Pancreas (tissue), 10 donors: ENCODE measurements at regions not wholly inside any gene's neighbourhood (a gene's known extent, or its start where the extent isn't known, plus 50 kb on each side); places are given as distances from the start of the nearest gene placed in this dataset.
A peak's percentile ranks its signal among the peaks of the same experiment; 100 is the strongest.

Experiments used
- ATAC-seq, 4 donors: fragments of 200-7000 bp; cut with Tn5 transposase; one replicate each; pipeline versions ENCODE4 v1.8.0 to v1.9.1; 2020; ENCODE audit warnings: mild to moderate bottlenecking in 4 of 4, moderate library complexity in 4 of 4
- DNase-seq, 6 donors: peaks; one replicate each; pipeline ENCODE4 v3.0.0-alpha.2; 2020
- FAIRE-seq: peaks from 2 replicates; lab custom pipeline; 2012; peaks lifted over from hg19 to GRCh38; lab: Jason Lieb, UNC
- H3K27ac ChIP-seq, 4 donors: fragments of 200-600 bp; sonication (generic); 1 replicate in 3 of 4; 2 replicates in 1 of 4; pipeline versions ENCODE4 v1.5.0 to v1.8.0; 2020
- H3K27me3 ChIP-seq, 4 donors: fragments of 200-600 bp; one replicate each; pipeline ENCODE4 v1.8.0; 2021
- H3K36me3 ChIP-seq, 3 donors: fragments of 200-600 bp; sonication (generic) in 1 of 3; one replicate each; pipeline versions ENCODE4 v1.5.0 to v1.8.0; 2020 to 2021
- H3K4me1 ChIP-seq, 3 donors: fragments of 200-600 bp; one replicate each; pipeline ENCODE4 v1.8.0; 2021
- H3K4me3 ChIP-seq, 4 donors: fragments of 200-600 bp; sonication (generic) in 2 of 4; one replicate each; pipeline versions ENCODE4 v1.5.0 to v1.8.0; 2020 to 2021
- H3K9me3 ChIP-seq, 4 donors: fragments of 200-600 bp; one replicate each; pipeline ENCODE4 v1.8.0; 2021
- CTCF ChIP-seq, 4 donors: fragments of 200-600 bp; sonication (generic) in 3 of 4; IDR thresholded peaks; one replicate each; pipeline versions ENCODE4 v1.5.0 to v1.8.0; 2021; ENCODE audit warnings: antibody characterized with exemption in 4 of 4
- WGBS, 2 donors: extraction: QIAGEN DNeasy Blood & Tissue Kit; methylation state at CpG; one replicate each; pipeline ENCODE4 v1.1.7; 2013; 5-methylcytosine and 5-hydroxymethylcytosine counted together
- intact Hi-C, 3 donors: fragments of 100-400 bp; cut with DNase I; formaldehyde crosslinking; loops; one replicate each; pipeline versions ENCODE4 v1.11.1 to v1.14.2; 2022
- donor health status: healthy with polysubstance abuse.
- donor health status: DM: no; HTN: no; CAD: no; lungs with moderate emphysema.
- donor health status: DM: no; HTN: no; CAD: no.
- donor health status: control.
- donor health status: control.
- donor health status: Bipolar disorder and iron deficiency.
- donor health status: DM: yes; HTN: yes; CAD: no.
- donor health status: DM: no; HTN: no; CAD: no.
- donor health status: DM: no; HTN: no; CAD: no.
- donor health status: DM: yes; HTN: yes; CAD: no.

GRCh38 chr11:106176817-106177216 is 99.4 kb downstream of the AASDHPPT start:
- intact Hi-C loops: no loop called here
- Histone ChIP-seq H3K27me3 (no peaks in the 10 kb centered on the region), H3K27ac (peak overlapping the region; percentile 47 to 70 (median 68)), H3K4me1 (no peaks in the 10 kb centered on the region), H3K36me3 (no peaks in the 10 kb centered on the region), H3K4me3 (peak overlapping the region; percentile 15 to 56 (median 51)), H3K9me3 (no peaks in the 10 kb centered on the region)
- 33 to 64% methylated on average over 17 of the region's 17 CpGs for WGBS, 2 donors
- no peak for FAIRE-seq
- peak; percentile 83 to 88 (median 87) for ATAC-seq
- TF ChIP-seq CTCF (IDR thresholded peaks at IDR 0.05): no peak
- peak; percentile 67 to 94 (median 84) for DNase-seq

GRCh38 chr11:106177311-106177710 is 99.8 kb downstream of the AASDHPPT start:
- H3K4me1 ChIP-seq: no peaks in the 10 kb centered on the region
- FAIRE-seq (no peak), ATAC-seq (peak; percentile 69 to 84 (median 78)), DNase-seq (peak in 5 of 6 donors; percentile 31 to 65 (median 46))
- no peaks in the 10 kb centered on the region for H3K36me3 ChIP-seq
- peak overlapping the region; percentile 15 to 56 (median 51) for H3K4me3 ChIP-seq
- H3K27me3 ChIP-seq: no peaks in the 10 kb centered on the region
- H3K27ac ChIP-seq: peak overlapping the region; percentile 47 to 70 (median 68)
- intact Hi-C loops: no loop called here
- 18 to 41% methylated on average over 6 of the region's 6 CpGs for WGBS, 2 donors
- no peaks in the 10 kb centered on the region for H3K9me3 ChIP-seq
- no peak for TF ChIP-seq CTCF (IDR thresholded peaks at IDR 0.05)

- 48 to 58% methylated on average over 1 of the region's 1 CpG for WGBS, 2 donors
- intact Hi-C loops: no loop called here
- Histone ChIP-seq H3K27me3 (no peaks in the 10 kb centered on the region), H3K36me3 (no peaks in the 10 kb centered on the region), H3K27ac (peak overlapping the region in 2 of 4 donors; percentile 42 to 48), H3K4me3 (peak overlapping the region in 3 of 4 donors; percentile 48 to 56 (median 54)), H3K9me3 (no peaks in the 10 kb centered on the region), H3K4me1 (no peaks in the 10 kb centered on the region)
- TF ChIP-seq CTCF (IDR thresholded peaks at IDR 0.05): no peak
- no peak for DNase-seq
- ATAC-seq: peak in 2 of 4 donors; percentile 14 to 41
- no peak for FAIRE-seq
Measured at GRCh38 chr11:106178361-106178760, 100.9 kb downstream of the AASDHPPT start.

- intact Hi-C loops: no loop called here
- FAIRE-seq: peak; percentile 41
- peak overlapping the region in 3 of 4 donors; percentile 48 to 56 (median 54) for H3K4me3 ChIP-seq
- no peaks in the 10 kb centered on the region for H3K36me3 ChIP-seq
- peak overlapping the region in 2 of 4 donors; percentile 42 to 48 for H3K27ac ChIP-seq
- ATAC-seq: peak in 3 of 4 donors; percentile 38 to 53 (median 41)
- no peak for TF ChIP-seq CTCF (IDR thresholded peaks at IDR 0.05)
- H3K9me3 ChIP-seq: no peaks in the 10 kb centered on the region
- no peaks in the 10 kb centered on the region for H3K27me3 ChIP-seq
- peak in 1 of 6 donors; percentile 14 for DNase-seq
- no peaks in the 10 kb centered on the region for H3K4me1 ChIP-seq
- 17 to 19% methylated on average over 1 of the region's 1 CpG for WGBS, 2 donors
Measured at GRCh38 chr11:106179048-106179447, 101.6 kb downstream of the AASDHPPT start.

GRCh38 chr11:106186630-106187029 is 109.2 kb downstream of the AASDHPPT start:
- H3K4me3 ChIP-seq: no peak overlapping the region
- DNase-seq (no peak), ATAC-seq (no peak), FAIRE-seq (no peak)
- H3K36me3 ChIP-seq: peaks cover 0 to 4% (median 0%) of the 10 kb centered on the region in 3 donors
- H3K27ac ChIP-seq: no peak overlapping the region
- H3K27me3 ChIP-seq: no peaks in the 10 kb centered on the region
- no peaks in the 10 kb centered on the region for H3K4me1 ChIP-seq
- intact Hi-C loops: no loop called here
- TF ChIP-seq CTCF (IDR thresholded peaks at IDR 0.05): no peak
- 63 to 92% methylated on average over 2 of the region's 2 CpGs for WGBS, 2 donors
- no peaks in the 10 kb centered on the region for H3K9me3 ChIP-seq
